Stimulated activated CD8-positive, alpha-beta memory T cell treated with anti-CD3 and anti-CD28 coated beads, Interleukin-12 subunit alpha, Interleukin-12 subunit beta, amount 100 ng/mL, for 24 hours (primary cell): ENCODE measurements at regions not wholly inside any gene's neighbourhood (a gene's known extent, or its start where the extent isn't known, plus 50 kb on each side); places are given as distances from the start of the nearest gene placed in this dataset.
"Not testable (repeated sequence)": the region's sequence is repeated elsewhere in the genome, so short reads cannot be mapped to it uniquely, and the experiment has no call there.

Source experiments
- DNase-seq: peaks from one replicate; pipeline ENCODE4 v3.0.0-alpha.2; 2020; ENCODE audit errors: extremely low read depth

GRCh38 chr10:124324451-124324850 is 94.3 kb downstream of the OAT start:
- DNase-seq = no peak

- DNase-seq = no peak
These were observed 94.9 kb downstream of the OAT start for GRCh38 chr10:124323806-124324205.

DNA sequence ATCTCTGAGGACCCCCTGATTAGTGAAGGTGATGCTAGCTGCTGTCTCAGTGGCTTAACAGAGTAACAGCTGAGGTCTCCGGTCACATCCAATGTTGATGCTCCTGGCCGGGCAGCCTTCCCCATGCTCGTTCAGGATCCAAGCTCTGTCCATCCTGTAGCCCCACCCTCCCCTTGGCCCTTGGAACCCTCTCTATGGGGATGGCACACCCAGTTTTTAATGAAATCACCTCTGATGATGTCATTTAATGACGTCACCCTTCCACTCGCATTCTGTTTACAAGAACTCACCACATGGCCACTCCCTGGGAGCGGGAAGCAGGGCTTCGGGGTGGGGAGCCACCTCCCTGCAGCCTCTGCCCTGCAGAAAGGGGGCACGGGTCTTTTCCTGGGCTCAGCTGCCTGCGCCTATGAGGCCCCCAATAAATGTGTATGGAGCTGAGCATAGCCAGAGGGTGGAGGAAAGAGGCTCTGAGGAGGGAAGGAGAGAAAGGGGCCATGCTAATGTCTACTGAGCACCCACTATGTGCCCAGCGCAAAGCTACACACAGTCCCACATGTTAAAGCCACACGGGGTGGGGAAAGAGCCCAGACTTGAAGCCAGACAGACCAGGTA is 95.5 kb downstream of the OAT start:
- DNase-seq = no peak

DNA sequence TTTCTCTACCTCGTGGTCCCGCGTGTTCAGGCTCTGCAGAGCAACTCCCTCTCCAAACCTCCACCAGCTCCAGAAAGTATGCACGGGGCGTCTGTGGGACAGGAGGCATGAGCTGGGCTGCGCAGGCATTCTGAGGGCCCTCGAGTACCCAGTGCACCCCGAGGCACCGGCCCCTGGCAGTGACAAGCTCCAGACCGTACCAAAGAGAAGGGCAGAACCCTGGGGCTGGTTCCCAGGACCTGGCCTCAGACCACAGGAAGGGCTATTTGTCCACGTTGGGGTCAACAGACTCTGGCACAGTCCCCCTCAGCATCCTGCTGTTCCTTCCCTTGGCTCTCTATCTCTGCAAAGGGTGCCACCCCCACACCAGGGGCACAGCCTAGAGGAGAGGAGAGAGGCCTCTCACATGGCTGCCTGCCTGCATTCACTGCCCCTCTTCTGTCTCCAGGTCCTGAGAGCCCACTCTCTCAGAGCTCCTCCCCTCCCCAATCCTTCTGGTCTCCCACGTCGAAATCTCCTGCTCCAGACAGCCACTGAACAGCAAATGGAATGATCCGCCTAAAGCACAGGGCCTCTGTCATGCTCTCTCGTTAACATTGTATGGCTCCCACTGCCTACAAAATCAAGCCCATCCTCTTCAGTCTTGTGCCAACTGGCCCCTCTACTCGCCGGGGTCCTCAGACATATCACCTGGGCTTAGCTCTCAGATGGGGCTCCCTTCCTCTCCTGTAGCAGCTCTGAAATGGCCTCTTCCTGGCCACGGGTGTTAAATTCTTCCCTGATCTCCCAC is 96.3 kb downstream of the OAT start:
- no peak for DNase-seq

DNA sequence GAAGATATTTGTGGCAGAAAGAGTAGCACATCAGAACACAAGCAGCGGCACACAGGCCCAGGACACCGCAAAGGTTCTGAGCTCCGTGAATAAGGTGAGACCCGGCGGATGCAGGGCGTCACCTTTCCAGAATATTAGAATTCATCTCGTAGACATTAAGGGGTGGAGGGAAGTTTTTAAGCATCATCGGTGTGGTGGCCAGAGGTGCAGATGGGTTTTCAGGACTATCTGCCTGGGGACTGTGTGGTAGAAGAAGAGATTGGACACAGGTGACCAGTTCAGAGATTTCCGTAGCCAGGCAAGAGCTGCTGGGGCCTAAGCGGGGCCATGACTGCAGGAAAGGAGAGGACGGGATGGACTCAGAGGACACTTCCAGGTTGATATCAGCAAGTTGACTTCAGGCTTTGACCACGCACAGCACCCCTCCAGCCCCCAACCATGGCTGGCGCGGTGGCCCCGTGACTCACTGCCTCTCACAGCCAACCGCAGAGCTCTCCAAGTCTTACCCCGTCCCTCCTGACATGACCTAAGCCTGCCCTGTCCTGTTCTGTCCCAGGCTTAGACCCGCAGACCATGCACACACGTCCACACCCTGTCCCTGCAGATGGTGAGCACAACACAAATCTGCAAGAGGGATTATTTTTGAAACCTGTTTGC is 97.2 kb downstream of the OAT start:
- no peak for DNase-seq

GRCh38 chr10:124320778-124321432 is 97.8 kb downstream of the OAT start:
- DNase-seq = no peak

DNA sequence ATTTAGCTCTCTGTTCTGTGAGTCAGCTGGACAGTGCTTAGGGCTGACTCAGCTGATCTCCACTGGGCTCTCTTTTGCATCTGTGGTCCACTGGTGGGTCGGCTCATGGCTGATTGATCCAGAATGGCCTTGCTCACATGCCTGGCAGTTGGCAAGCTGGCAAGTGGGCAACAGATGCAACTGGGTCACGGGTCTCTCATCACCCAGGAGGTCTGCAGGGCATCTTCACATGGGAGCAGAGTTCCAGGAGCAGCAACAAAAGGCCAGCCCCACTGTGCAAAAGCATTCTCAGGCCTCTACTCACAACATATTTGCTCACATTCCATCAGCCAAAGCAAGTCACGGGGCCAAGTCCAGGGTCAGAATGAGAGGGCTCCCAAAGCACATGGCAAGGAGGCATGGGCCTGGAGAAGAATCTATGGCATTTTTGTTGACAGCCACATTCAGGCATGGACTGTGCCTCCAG is 98.8 kb downstream of the OAT start:
- DNase-seq = no peak

DNA sequence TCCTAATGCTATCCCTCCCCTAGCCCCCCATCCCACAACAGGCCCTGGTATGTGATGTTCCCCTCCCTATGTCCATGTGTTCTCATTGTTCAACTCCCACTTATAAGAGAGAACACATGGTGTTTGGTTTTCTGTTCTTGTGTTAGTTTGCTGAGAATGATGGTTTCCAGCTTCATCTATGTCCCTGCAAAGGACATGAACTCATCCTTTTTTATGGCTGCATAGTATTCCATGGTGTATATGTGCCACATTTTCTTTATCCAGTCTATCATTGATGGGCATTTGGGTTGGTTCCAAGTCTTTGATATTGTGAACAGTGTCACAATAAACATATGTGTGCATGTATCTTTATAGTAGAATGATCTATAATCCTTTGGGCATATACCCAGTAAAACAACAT is 99.2 kb downstream of the OAT start:
- not testable (repeated sequence) for DNase-seq

DNA sequence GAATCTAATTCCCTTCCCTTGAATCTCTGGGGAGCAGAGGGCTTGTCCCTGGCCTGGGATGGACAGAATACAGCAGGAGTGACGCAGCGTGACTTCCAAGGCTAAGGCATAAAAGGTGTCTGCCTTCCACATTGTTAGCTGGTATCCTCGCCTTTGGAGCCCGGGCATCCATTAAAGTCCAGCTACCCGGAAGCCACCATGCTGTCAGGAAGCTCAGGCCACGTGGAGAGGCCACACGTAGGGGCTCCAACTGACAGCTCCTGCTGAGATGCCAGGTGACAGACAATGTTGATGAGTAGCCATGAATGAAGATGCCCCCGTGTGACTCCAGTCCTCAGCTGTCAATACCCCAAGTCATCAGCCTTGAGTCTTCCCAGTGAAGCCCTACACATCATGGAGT is 99.9 kb downstream of the OAT start:
- no peak for DNase-seq

DNA sequence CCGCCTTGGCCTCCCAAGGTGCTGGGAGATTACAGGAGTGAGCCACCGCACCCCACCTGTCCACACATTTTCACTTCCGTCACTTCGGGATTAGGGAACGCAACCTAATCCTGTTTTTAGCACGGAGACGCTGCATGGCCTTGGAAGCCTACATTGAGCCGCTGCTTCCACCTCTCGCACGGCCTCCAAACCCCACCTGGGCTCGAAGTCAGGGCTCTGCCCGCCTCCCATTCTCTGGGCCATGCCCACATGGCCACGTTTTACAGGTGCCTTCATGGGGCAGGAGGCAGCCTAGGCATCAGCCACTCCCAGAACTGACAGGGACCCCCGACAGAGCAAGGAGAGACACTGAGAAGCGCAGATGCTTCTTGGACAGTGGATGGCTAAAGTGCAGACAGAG is 100.6 kb downstream of the OAT start:
- DNase-seq = no peak

DNA sequence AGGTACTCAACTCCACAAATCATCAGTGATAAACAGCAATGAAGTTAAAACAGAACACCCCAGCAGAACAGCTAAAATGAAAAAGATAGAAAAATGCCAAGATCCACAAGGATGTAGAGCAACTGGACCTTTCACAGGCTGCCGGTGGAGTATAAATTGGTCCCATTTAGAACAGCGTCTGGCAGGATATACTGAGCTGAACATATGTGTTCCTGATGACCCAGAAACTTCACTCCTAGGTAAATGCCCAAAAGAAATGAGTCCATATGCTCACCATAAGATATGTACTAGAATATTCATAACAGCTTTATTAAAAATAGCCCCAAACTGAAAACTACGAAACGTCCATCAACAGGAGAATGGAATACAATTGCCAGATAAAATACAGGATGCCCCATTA is 102.4 kb downstream of the OAT start:
- DNase-seq = no peak

- no peak for DNase-seq
These were observed 103.0 kb downstream of the OAT start for GRCh38 chr10:124315591-124316270.

- DNase-seq = no peak
These were observed 105.3 kb downstream of the OAT start for GRCh38 chr10:124313374-124313773.

- no peak for DNase-seq
These were observed 109.9 kb downstream of the OAT start for GRCh38 chr10:124308811-124309210.

DNA sequence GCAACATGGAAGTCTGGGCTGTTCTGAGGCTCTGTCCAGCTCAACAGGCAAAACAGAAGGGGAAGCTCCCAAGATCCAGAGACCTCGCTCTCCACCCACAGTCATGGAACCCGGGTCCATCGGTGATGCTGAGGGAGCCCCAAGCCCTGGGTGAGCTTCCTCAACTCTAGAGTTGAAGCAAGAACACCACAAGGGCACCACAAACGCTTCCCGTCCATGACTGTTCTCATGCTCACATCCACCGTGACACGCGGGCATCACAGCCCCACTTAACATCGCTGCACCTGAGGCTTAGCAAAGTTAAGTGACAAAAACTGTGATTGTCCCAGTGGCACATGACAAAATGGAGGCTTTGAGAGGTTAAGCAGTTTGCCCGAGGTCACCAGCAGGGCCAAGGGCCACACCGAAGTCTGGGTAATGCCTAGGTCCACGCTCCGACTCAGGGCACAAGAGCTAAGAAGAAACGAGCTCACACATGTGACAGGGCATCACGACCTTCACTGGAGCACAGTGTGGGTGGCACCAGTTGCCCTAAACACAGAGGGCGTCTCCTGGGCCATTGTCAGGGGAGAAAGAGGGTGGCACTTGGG is 110.6 kb downstream of the OAT start:
- no peak for DNase-seq

DNA sequence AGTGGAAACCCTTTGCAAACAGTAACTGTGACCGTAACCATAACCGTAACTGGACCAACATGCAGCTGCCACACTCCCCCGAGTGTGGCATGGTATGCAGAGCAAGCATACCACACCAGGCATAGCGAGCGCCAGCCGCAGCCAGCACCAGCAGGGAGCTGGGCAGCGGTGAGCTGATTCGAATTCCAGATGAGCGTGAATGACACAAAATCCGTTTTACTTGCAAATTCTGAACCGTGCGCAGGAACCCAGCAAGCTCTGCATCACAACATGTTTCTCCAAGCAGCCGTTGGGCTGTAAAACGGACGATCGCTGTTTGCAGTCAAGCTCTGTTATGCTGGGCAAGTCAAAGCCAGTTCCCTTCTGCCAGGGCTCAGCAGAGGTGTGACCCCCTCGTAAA is 111.1 kb downstream of the OAT start:
- no peak for DNase-seq

DNA sequence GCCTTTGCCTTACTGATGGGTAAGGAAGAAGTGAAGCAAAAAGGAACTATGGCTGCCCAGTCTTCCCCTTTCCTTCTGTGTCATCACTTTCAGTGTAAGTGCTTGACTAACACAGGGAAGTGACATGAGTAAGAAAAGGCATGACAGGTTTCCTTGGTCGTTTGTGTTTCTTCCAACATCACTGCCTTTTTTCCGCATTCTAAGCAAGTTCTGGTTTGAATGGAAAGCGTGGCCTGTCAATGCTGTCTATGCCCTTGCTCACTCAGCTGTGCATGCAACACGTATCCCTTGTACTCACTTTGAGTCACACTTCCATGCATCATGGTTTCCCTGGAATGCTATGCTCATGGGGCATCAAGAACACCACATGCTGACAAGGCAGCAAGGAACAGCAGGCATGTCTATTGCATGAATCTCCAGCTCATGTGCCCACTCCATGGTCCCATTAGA is 111.8 kb downstream of the OAT start:
- no peak for DNase-seq

- no peak for DNase-seq
These were observed 112.2 kb downstream of the OAT start for GRCh38 chr10:124306520-124306919.

GRCh38 chr10:124305984-124306383 is 112.7 kb downstream of the OAT start:
- DNase-seq = no peak

DNA sequence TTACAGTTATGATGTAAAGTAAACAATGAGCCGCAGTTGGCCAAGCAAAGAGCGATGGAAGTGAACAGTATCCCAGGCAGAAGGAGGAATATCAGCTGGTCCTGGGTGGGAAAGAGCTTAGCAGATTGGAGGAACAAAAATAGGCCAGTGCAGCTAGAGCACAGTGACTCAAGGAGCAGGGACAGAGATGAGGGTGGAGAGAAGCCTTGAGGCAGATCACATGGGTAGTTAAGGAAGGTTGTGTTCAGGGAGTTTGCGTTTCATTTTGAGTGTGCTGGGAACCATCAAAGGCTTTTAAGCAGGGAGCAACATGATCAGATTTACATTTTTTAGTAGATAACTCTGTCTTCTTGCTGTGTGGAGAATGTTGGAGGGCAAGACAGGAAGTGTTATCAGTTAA is 113.6 kb downstream of the OAT start:
- DNase-seq = no peak

DNA sequence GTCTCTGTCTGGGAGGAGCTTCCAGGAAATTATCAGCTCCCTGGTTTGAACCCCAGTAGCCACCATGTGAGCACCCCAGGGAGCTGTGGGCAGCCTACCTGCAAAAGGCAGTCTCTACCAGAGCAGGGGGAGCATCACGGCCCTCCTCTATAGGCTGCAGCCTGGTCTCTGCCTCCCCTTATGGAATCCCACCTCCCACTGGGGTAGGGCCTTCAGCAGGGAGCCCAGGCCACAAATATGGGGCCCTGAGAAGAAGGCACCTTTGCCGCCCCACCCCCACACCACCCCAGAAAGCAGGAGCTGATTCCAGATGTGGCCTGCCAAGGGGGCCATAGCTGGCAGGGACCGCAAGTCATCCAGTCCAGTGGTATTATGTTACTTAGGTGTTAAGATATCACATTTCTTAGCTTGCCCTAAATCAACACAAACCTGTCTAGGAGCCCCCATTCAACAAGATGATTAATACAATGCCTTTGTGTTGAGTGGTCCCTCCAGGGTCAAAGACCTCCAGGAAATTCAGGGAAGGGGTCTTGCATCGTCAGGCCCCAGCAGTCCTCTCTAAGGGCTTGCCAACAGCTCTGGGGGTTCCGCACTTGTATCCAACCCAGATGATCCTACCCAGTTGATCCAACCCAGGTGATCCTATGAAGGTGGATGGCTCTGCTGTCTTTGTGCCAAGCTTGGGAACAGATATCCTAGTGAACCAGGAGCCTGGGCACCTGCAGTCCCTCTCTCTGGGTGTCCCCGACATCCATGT is 114.9 kb downstream of the OAT start:
- DNase-seq = no peak
